C4-2B (cell line): ENCODE measurements at regions not wholly inside any gene's neighbourhood (a gene's known extent, or its start where the extent isn't known, plus 50 kb on each side); places are given as distances from the start of the nearest gene placed in this dataset.

ENCODE experiments used
- H3K27ac ChIP-seq: fragments of 450-650 bp; 2 replicates; pipeline ENCODE4 v1.5.1; 2017
- ZFX ChIP-seq: fragments of 450-650 bp; IDR thresholded peaks from 2 replicates; pipeline ENCODE4 v1.6.1; 2017
- TF ChIP-seq, protein P1 (sequence below): fragments of 450-650 bp; conservative IDR thresholded peaks from 2 replicates; pipeline ENCODE4 v1.5.1; 2017; ENCODE audit warnings: mild to moderate bottlenecking

DNA sequence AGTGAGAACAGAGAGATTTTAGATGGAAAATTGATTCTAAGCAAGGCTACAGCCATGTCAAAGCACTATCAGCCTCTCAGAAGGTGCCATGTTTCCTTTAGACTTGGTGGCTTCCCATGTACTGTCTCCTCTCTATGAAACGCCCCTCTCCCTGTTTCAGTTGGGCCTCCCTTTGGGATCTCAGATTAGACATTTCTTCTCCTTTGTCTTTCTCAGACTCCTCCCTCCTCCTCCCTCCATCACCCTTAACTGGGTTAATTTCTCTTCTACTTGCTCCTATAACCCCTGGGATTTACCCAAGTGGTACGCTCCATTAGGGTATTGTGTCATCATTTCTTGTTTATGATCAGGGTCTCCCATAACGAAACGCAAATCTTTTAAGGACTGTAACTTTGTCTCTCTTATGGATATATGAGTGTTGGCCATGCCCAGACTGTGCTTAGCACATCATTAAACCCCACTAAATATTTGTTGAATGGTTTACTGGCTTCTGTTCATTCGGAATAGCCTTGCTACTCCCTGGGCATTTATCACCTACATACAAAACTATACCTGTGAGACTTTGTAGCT lies 106.8 kb downstream of the FAM9B start:
- H3K27ac ChIP-seq = no peak overlapping the region
- TF ChIP-seq ZFX = no peak
- TF ChIP-seq, protein P1, sequence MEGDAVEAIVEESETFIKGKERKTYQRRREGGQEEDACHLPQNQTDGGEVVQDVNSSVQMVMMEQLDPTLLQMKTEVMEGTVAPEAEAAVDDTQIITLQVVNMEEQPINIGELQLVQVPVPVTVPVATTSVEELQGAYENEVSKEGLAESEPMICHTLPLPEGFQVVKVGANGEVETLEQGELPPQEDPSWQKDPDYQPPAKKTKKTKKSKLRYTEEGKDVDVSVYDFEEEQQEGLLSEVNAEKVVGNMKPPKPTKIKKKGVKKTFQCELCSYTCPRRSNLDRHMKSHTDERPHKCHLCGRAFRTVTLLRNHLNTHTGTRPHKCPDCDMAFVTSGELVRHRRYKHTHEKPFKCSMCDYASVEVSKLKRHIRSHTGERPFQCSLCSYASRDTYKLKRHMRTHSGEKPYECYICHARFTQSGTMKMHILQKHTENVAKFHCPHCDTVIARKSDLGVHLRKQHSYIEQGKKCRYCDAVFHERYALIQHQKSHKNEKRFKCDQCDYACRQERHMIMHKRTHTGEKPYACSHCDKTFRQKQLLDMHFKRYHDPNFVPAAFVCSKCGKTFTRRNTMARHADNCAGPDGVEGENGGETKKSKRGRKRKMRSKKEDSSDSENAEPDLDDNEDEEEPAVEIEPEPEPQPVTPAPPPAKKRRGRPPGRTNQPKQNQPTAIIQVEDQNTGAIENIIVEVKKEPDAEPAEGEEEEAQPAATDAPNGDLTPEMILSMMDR = no peak

DNA sequence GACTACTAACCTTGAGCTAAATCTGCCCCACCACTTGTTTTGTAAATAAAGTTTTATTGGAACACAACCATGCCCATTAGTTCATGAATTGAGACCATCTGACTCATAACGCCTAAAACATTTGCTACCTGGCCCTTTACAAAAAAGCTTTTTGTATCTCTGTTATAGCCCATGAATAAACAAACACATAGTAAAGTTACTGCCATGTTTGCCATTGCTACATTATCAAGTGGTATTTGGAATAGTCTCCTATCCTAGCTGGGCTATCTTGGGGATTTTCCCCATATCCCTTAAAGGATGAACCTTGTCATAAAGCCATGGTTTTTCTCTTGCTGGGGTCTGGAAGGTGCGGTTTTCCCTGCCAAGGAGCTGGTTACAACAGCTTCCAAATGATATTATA lies 112.3 kb downstream of the FAM9B start:
- H3K27ac ChIP-seq = no peak overlapping the region
- no peak for TF ChIP-seq ZFX
- TF ChIP-seq, protein P1 = no peak

DNA sequence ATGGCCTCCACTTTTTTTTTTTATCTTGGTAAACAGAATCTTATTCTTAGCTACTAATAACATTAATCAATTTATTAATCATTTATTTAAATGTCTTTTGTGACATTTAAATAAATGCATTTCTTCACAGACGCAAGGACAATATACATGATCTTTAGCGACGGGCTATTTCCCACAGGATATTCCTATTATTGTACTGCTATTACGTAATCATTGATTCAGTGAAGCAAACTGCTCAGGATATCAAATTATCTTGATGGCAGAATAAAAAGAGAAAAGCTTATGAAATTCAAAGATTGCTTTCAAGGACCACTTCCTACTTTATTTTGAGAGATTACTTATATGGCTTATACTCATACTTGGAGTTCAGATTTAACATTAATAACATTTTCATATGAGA lies 114.1 kb downstream of the FAM9B start:
- H3K27ac ChIP-seq = no peak overlapping the region
- TF ChIP-seq, protein P1 = no peak
- no peak for TF ChIP-seq ZFX

DNA sequence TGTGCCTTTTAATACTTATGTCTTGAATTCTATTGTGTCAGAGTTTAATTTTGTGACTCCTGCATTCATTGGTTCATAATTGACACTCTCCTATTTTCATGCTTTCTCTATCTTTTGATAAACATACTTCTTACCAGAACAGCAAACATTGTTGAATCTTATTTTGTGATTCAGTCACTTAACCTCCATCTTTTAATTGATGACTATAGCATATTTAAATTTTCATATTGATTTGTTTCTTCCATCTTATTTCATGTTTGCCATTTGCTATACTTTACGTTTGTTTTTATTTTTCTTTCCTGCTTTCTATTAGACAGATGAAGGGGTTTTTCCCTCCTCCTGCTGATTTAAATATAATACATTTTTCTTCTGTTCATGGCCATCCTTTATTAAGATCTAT lies 115.5 kb upstream of the FAM9A start:
- TF ChIP-seq ZFX = no peak
- TF ChIP-seq, protein P1 = no peak
- H3K27ac ChIP-seq = no peak overlapping the region

DNA sequence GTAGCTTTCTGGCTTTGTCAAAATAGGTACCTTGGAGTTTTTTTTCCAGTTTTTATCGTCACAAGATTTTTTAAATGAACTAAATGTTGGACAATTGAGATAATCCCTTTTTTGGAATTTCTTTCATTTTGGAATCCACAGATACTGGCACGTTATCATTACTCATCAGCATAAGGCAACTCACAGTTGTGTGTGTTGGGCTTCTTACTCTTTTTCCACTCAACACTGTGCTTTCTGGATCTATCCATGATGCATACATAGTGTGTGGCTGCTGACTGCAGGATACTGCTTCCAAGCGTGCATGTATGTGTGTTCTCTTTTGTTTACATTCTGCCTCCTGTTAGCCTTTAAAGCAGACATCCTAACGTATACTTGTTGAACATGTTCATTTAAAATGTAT lies 113.5 kb upstream of the FAM9A start:
- TF ChIP-seq ZFX = no peak
- TF ChIP-seq, protein P1 = no peak
- no peak overlapping the region for H3K27ac ChIP-seq

DNA sequence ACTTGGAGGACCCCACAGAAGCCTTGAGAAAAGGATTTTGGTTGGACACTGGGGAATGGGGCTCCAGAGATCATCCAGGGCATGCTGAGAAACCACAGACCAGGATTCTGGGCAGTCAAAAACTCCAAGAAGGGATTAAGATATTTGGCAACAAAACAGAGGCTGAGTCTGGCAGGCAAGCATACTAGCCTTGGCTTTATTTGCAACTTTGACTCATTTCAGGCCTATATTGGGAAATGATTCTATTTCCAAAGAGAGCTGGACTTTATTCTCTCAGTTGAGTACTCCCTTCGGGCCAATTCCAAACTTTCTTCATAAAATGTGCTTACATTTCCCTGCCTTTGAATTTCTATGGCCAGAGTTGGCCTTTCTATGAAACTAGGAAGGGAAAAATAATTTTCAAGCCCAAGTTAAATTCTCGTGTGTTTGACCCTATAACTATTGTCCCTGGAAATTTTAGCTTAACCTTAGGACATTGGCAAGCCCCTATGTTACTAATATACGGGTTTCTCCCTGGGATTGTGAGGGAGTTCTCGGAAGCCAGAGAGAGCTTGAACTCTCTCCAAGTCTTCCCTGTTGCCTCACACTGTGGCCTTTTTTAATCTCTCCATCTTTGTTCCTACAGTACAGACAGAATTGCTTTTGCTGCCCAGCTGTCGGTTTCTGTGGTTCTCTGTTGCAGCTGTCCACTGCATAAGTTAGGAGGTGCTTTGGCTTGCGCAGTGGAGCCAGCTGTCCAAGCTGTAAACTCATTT lies 112.6 kb upstream of the FAM9A start:
- TF ChIP-seq, protein P1 = no peak
- no peak for TF ChIP-seq ZFX
- no peak overlapping the region for H3K27ac ChIP-seq

DNA sequence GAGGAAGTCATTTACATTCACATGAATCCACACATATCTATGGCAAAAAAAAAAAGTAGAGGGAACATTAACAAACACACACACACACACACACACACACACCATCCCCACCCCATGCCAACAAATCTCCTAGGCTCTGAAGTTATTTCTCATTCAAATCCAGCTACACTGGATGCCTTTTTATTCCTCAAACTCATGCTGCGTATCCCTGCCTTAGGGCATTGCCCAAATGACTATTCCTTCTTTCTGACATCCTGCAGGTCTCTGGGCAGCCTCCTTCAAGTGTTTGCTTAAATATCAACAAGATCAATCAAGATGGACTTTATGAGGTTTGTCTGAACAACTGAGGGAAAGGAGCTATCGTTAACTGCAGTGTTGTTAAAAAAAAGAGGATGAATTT lies 106.5 kb upstream of the FAM9A start:
- H3K27ac ChIP-seq = no peak overlapping the region
- TF ChIP-seq, protein P1 = no peak
- TF ChIP-seq ZFX = no peak
